DMS 273 treated with DMSO at 0.1 percent for 48 hours (cell line): ENCODE measurements at regions not wholly inside any gene's neighbourhood (a gene's known extent, or its start where the extent isn't known, plus 50 kb on each side); places are given as distances from the start of the nearest gene placed in this dataset.

ENCODE experiments used
- DNase-seq: peaks from one replicate; lab custom pipeline; 2025; lab: John Stamatoyannopoulos, UW

GRCh38 chr20:52577696-52578095, 386.1 kb upstream of the ZFP64 start:
- DNase-seq = no peak

DNA sequence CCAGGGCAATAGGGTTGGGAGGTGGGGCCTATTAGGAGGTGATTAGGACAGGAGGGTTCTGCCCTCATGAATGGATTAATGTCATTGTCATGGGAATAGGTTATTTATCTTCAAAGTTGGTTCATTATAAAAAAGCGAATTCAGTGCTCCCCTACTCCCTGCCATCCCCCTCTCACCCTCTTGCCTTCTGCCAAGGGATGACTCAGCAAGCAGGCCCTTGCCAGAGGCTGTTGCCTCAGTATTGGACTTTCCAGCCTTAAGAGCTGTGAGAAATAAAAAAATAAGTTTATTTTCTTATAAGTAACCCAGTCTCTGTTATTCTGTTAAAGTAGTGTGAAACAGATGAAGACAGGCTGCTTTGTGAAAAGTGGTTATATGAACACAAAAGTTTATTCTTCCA, 381.1 kb upstream of the ZFP64 start:
- no peak for DNase-seq

DNA sequence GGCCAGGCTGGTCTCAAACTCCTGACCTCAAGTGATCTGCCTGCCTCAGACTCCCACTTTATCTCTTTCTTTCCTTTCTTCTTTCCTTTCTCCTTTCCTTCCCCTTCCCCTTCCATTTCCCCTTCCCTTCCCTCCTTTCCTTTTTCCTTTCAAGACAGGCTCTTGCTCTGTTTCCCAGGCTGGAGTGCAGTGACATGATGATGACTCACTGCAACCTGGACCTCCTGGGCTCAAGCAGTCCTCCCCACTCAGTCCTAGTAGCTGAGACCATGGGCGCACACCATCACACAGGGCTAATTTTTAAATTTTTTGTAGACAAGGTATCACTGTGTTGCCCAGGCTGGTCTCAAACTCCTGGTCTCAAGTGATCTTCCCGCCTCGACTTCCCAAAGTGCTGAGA, 377.6 kb upstream of the ZFP64 start:
- DNase-seq = no peak

- DNase-seq = no peak
Measured at GRCh38 chr20:52565614-52566013, 374.0 kb upstream of the ZFP64 start.

- no peak for DNase-seq
Measured at GRCh38 chr20:52564594-52564993, 373.0 kb upstream of the ZFP64 start.

DNA sequence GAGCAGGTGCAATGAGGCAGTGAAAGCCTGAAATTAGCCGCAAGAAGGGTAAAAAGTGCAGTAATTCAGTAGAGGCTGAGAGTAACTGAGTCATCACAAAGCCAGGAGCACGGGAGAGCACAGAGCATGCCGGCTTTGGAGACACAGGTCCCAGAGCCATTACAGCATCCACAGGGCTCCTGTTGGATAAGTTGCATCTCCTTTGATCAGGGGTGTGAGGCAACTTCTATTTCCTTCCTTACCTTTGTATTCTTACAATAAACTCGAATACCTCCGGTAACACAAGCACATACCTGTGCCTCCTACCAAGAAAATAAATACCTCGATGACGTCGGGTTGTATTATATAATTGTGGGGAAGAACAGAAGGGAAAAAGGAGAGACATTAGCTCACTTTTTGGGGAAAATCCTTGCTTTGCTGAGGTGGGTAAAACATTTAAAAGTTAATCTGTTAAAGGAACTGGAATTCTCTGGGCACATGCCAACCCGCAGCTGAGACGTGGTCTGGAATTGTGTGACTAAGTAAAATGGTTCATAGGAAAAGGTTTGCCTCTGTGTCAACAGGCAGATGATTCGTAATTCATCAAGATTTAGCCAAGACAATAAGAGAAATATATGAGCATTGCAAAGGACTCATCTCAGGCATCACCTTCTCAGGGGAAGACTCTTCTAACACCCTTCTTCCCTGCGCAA, 360.7 kb upstream of the ZFP64 start:
- DNase-seq = no peak

- DNase-seq = no peak
Measured at GRCh38 chr20:52542131-52542530, 350.6 kb upstream of the ZFP64 start.

DNA sequence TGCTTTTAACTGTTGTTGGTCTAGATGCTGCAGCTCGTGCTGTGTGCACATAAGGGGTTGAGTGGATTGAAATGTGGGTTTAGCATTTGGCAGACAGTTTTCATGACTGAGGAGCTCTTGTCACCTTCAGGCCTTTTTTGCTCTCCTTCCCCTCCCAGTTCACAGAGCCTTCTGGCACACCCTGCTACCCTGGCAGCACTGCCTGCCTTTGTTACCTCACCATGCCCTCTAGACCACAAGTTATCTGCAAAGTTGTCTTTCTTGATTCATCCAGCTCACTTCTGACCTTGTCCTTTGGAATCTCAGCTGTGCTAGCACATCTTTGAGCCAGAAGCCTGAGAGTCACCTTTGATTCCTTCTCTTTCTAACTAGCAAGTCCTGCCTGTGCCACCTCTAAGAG, 348.9 kb upstream of the ZFP64 start:
- no peak for DNase-seq

GRCh38 chr20:52539891-52540290, 348.3 kb upstream of the ZFP64 start:
- DNase-seq = no peak

DNA sequence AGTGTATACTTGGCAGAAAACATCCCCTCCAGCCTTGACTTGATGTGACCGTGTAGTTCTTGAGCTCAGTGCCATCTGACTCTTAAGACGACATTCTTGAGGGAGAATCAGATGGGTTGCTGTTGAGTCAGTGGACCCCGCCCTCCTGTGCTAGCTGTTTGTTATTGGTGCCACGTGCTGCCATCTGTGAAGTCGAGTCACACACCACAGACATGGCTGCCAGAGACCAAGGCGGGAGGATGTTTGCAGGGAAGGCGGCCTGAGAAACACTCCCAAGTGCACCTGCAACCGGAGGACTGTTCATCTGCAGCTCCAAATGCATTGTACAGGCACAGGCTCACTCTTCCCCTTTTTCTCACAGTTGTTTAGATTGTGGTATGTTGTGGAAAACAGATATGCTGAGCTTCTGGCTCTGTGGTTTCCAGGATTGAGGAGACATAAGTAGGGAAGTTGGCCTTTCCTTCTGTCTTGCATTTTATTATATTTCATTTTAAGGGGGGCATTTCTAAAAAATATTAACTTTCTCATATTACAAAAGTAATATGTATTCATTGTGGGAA, 345.3 kb upstream of the ZFP64 start:
- no peak for DNase-seq

- no peak for DNase-seq
Measured at GRCh38 chr20:52536040-52536439, 344.5 kb upstream of the ZFP64 start.

DNA sequence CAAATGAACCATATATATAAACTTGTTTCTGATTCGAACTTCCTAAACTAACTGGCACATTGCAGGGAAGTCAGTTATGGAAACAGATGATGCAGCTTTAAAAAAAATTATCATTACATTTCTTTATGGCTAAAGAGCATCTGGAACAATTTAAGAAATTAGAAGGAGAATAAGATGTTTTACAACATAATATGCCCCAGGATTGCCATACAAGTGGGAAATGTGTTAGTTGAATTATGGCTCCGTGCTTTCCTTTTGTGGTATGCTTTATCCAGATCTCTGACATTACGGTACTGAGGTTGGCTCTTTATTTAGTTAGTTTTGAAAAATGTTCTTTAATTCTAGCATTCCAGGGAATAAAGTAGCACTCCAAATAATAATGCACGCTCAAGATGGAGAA, 343.0 kb upstream of the ZFP64 start:
- no peak for DNase-seq

DNA sequence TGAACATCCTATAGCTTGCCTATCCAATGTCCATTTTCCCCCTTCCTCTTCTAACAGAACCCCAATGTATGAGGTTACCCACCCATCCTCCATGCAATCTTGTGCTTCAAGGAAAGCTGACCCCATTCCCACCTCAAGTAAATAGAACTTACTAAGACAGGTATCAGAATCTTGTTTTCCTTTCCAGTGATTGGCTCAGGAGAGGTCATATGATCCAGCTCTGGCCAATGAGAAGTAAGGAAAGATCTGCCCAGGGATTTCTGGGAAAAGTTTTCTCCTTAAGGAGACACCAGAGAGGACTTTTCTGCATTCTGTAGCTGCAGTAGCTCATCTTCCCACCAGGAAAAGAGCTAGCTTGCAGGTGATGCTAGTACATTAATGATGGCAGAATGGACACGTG, 341.8 kb upstream of the ZFP64 start:
- DNase-seq = no peak

DNA sequence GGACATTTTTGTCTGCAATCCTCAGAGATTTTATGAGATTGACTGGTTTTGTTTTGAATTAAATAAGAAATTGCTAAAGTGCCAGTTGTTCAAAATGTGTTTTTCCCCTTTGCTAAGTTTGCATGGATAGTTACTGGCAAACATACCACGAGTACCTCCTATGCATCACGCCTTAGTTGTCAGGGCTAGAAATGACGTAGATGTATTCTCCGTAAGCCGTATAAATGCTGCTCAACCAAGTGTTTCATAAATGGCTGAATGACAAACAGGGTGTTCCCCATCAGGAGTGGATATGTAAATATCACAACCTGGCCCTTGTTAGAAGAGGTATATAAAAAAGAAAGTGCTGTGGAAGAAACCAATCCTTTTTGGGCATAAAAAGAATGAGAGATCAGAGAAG, 341.1 kb upstream of the ZFP64 start:
- no peak for DNase-seq

GRCh38 chr20:52530571-52530970, 339.0 kb upstream of the ZFP64 start:
- no peak for DNase-seq

DNA sequence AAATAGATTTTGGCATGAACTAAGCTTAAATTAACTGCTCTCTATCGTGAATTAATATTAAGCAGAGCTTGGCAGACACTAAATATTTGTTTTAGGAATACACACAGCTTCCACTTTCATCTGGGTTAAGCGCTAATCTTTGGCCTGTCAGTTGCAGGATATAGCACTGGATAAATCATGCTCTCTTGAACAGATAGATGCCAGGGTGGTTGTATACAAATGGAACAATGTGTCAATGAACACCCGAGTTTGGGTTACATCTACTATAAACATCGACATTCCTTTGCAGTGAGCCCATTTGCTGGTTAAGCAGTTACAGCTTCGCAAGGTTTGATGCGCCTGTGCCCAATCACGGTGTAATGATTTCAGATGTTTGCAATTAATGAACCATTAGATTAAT, 338.2 kb upstream of the ZFP64 start:
- DNase-seq = no peak

GRCh38 chr20:52524861-52525260, 333.3 kb upstream of the ZFP64 start:
- no peak for DNase-seq

DNA sequence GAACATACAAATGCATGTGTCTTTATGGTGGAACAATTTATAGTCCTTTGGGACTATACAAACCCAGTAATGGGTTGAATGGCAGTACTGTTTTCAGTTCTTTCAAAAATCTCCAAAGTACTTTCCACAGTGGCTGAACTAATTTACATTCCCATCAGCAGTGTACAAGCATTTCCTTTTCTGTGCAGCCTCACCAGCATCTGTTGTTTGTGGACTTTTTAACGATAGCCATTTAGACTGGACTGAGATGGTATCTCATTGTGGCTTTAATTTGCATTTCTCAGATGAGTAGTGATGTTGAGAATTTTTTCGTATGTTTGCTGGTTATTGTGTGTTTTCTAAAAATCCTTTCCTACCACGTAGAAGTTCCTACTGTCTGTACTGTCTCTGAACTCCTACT, 327.2 kb upstream of the ZFP64 start:
- DNase-seq = no peak

DNA sequence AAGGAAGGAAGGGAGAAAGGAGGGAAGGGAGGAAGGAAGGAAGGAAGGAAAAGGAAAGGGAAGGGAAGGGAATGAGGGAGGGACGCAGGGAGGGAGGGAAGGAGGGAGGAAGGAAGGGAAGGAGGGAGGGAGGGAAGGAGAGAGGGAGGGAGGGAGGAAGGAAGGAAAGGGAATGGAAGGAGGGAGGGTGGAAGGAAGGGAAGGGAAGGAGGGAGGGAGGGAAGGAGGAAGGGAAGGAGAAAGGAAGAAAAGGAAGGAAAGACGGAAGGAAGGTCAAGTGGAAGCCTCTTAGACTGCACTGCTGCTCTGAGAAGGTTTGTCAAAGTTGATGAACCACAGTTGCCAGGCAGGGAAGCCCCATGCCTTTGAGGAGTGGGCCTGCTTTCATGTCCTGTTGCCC, 324.3 kb upstream of the ZFP64 start:
- DNase-seq = no peak

DNA sequence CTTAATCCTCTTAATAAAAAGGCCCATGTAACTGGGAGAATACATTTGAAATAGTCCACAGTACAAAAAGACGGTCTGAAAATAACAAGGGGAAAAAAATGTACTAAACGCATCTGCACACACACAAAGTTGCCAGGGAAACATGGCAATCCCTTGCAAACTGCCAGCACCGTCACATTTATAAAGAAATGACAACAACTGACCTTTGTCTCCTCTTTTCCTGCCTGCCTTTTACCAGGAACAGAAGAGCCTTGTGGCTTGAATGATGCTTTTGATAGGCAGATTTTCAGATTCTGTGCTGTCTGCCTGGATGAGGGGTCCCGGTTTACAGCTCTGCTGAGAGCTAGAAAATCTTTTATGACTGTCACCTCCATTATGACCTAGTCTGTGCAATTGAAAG, 308.6 kb upstream of the ZFP64 start:
- no peak for DNase-seq

DNA sequence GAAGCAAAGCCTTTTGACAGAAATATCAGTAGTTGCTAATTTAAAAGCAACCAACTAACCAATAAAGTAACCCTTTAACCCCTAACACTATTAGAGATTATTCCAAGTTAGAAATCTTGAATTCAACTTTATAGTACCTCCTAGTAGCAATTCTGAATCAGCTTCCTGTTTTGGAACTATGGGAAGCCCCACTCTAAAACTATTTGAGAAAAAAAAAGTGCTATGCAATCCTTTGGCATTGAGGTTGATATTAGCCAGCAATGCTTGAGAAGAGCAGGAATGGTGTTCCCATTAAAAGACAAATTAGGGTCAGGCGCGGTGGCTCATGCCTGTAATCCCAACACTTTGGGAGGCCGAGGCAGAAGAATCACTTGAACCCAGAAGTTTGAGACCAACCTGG, 306.2 kb upstream of the ZFP64 start:
- no peak for DNase-seq

- no peak for DNase-seq
Measured at GRCh38 chr20:52496191-52496590, 304.6 kb upstream of the ZFP64 start.

DNA sequence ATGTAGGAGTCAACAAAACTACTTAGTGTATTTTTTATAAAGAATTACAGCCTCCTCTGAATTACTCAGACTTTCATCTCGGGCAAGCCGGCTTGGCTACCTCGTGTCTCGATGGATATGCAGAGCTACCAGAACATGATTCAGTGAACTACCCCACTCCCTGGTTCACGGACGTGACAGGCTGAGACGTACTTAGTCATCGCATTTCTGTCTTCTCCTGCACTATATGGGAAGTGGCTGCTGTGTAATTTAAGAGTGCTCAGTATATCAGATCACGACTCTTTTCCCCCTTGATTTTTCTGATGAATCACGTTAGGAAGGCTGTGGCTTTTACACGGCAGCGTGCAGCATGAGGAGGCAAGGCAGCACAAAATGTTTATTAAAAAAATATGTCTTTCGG, 302.7 kb upstream of the ZFP64 start:
- DNase-seq = no peak

- DNase-seq = no peak
Measured at GRCh38 chr20:52493171-52493721, 301.7 kb upstream of the ZFP64 start.
